RWPE2 (cell line): ENCODE measurements at regions not wholly inside any gene's neighbourhood (a gene's known extent, or its start where the extent isn't known, plus 50 kb on each side); places are given as distances from the start of the nearest gene placed in this dataset.
"Not testable (repeated sequence)": the region's sequence is repeated elsewhere in the genome, so short reads cannot be mapped to it uniquely, and the experiment has no call there.

Experiments used
- ATAC-seq: fragments of 200-7000 bp; cut with Tn5 transposase; 3 replicates; pipeline ENCODE4 v1.9.1; 2021; ENCODE audit warnings: low read depth
- DNase-seq: peaks from one replicate; pipeline ENCODE4 v3.0.0-alpha.2; 2020; ENCODE audit warnings: low spot score
- H3K27ac ChIP-seq: fragments of 450-650 bp; 2 replicates; pipeline ENCODE4 v1.5.1; 2017; ENCODE audit warnings: mild to moderate bottlenecking; ENCODE audit not compliant: poor library complexity, severe bottlenecking
- H3K27me3 ChIP-seq: fragments of 250-450 bp; sonication (Bioruptor Pico); 2 replicates; pipeline ENCODE4 v1.5.1; 2021; ENCODE audit warnings: mild to moderate bottlenecking, moderate library complexity; ENCODE audit not compliant: insufficient read depth, poor library complexity, severe bottlenecking
- H3K36me3 ChIP-seq: fragments of 250-450 bp; sonication (Bioruptor Pico); 2 replicates; pipeline ENCODE4 v1.5.1; 2020; ENCODE audit warnings: low read depth, mild to moderate bottlenecking, moderate library complexity
- H3K4me1 ChIP-seq: fragments of 250-450 bp; sonication (Bioruptor Pico); 2 replicates; pipeline ENCODE4 v1.5.1; 2021; ENCODE audit warnings: mild to moderate bottlenecking, moderate library complexity; ENCODE audit not compliant: insufficient read depth, poor library complexity, severe bottlenecking
- H3K4me3 ChIP-seq: fragments of 250-450 bp; sonication (Bioruptor Pico); 2 replicates; pipeline ENCODE4 v1.5.1; 2021; ENCODE audit warnings: mild to moderate bottlenecking, moderate library complexity; ENCODE audit not compliant: severe bottlenecking
- H3K9me3 ChIP-seq: fragments of 250-450 bp; sonication (Bioruptor Pico); 2 replicates; pipeline ENCODE4 v1.5.1; 2021; ENCODE audit warnings: mild to moderate bottlenecking, moderate library complexity; ENCODE audit not compliant: severe bottlenecking
- CTCF ChIP-seq: fragments of 450-650 bp; IDR thresholded peaks from one replicate; pipeline ENCODE4 v1.5.1; 2017; ENCODE audit warnings: mild to moderate bottlenecking, moderate library complexity; ENCODE audit not compliant: poor library complexity, severe bottlenecking

- DNase-seq (no peak), ATAC-seq (no peak)
- H3K4me3 ChIP-seq = no peak overlapping the region
- no peaks in the 10 kb centered on the region for H3K9me3 ChIP-seq
- TF ChIP-seq CTCF = no peak
- no peak overlapping the region for H3K27ac ChIP-seq
- no peaks in the 10 kb centered on the region for H3K27me3 ChIP-seq
- H3K4me1 ChIP-seq = no peaks in the 10 kb centered on the region
- H3K36me3 ChIP-seq = no peaks in the 10 kb centered on the region
These were observed 742.5 kb upstream of the PABPC4L start for GRCh38 chr4:134944115-134944514.

GRCh38 chr4:134936014-134936413 is 734.4 kb upstream of the PABPC4L start:
- ATAC-seq (no peak), DNase-seq (no peak)
- no peaks in the 10 kb centered on the region for H3K27me3 ChIP-seq
- no peak overlapping the region for H3K27ac ChIP-seq
- H3K36me3 ChIP-seq = no peaks in the 10 kb centered on the region
- H3K9me3 ChIP-seq = no peaks in the 10 kb centered on the region
- no peak for TF ChIP-seq CTCF
- no peak overlapping the region for H3K4me3 ChIP-seq
- H3K4me1 ChIP-seq = no peaks in the 10 kb centered on the region

GRCh38 chr4:134935320-134935719 is 733.7 kb upstream of the PABPC4L start:
- peak; percentile 35 for TF ChIP-seq CTCF
- no peak for DNase-seq
- Histone ChIP-seq H3K4me3 (no peak overlapping the region), H3K9me3 (no peaks in the 10 kb centered on the region), H3K4me1 (no peaks in the 10 kb centered on the region), H3K36me3 (no peaks in the 10 kb centered on the region), H3K27ac (no peak overlapping the region), H3K27me3 (no peaks in the 10 kb centered on the region)
- ATAC-seq = no peak

- Histone ChIP-seq H3K4me1 (no peaks in the 10 kb centered on the region), H3K4me3 (no peak overlapping the region), H3K27me3 (no peaks in the 10 kb centered on the region), H3K9me3 (no peaks in the 10 kb centered on the region), H3K27ac (no peak overlapping the region), H3K36me3 (no peaks in the 10 kb centered on the region)
- no peak for TF ChIP-seq CTCF
- no peak for DNase-seq
- ATAC-seq = no peak
These were observed 732.6 kb upstream of the PABPC4L start for GRCh38 chr4:134934036-134934808.

- Histone ChIP-seq H3K9me3 (no peaks in the 10 kb centered on the region), H3K36me3 (no peaks in the 10 kb centered on the region), H3K27me3 (no peaks in the 10 kb centered on the region), H3K27ac (no peak overlapping the region), H3K4me3 (no peak overlapping the region), H3K4me1 (no peaks in the 10 kb centered on the region)
- DNase-seq (no peak), ATAC-seq (no peak)
- TF ChIP-seq CTCF = no peak
These were observed 713.8 kb upstream of the PABPC4L start for GRCh38 chr4:134915355-134915754.

- H3K36me3 ChIP-seq, DNase-seq, H3K27ac ChIP-seq, ATAC-seq, H3K9me3 ChIP-seq, H3K4me3 ChIP-seq, H3K4me1 ChIP-seq, H3K27me3 ChIP-seq: not testable (repeated sequence)
These were observed 712.7 kb upstream of the PABPC4L start for GRCh38 chr4:134914250-134914649.
